ENCODE measurements at regions not wholly inside any gene's neighbourhood (a gene's known extent, or its start where the extent isn't known, plus 50 kb on each side); places are given as distances from the start of the nearest gene placed in this dataset.
"Not testable (repeated sequence)": the region's sequence is repeated elsewhere in the genome, so short reads cannot be mapped to it uniquely, and the experiment has no call there.

DNA sequence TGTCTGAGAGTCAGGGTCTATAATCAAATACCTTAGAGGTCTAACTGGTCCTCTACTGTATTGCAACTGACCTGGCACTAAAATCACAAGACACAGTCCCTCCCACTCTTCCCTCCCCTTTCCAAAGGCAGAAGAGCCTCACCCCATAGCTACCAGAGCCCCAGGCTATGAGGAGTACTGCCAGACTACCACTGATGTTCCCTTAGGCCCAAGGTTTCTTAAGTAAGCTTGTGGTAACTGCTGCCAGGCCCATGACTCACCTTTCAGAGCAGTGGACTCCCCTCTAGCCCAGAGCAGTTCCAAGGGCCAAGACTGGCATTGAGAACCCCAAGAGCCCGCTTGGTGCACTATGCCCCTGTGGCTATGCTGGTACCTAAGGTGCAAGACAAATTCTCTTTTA lies 1193.4 kb downstream of the DSC3 start:
- DNase-seq (ENCODE audit: extremely low read depth, low read depth) = no peak
- TF ChIP-seq, protein P1, sequence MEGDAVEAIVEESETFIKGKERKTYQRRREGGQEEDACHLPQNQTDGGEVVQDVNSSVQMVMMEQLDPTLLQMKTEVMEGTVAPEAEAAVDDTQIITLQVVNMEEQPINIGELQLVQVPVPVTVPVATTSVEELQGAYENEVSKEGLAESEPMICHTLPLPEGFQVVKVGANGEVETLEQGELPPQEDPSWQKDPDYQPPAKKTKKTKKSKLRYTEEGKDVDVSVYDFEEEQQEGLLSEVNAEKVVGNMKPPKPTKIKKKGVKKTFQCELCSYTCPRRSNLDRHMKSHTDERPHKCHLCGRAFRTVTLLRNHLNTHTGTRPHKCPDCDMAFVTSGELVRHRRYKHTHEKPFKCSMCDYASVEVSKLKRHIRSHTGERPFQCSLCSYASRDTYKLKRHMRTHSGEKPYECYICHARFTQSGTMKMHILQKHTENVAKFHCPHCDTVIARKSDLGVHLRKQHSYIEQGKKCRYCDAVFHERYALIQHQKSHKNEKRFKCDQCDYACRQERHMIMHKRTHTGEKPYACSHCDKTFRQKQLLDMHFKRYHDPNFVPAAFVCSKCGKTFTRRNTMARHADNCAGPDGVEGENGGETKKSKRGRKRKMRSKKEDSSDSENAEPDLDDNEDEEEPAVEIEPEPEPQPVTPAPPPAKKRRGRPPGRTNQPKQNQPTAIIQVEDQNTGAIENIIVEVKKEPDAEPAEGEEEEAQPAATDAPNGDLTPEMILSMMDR (IDR thresholded peaks at IDR 0.05; ENCODE audit: low read depth, low read length) = no peak

- no peak for DNase-seq (ENCODE audit: extremely low read depth, low read depth)
- TF ChIP-seq, protein P1 (IDR thresholded peaks at IDR 0.05; ENCODE audit: low read depth, low read length) = no peak
Observed at GRCh38 chr18:29841631-29842030, 1200.9 kb downstream of the DSC3 start.

- no peak for DNase-seq (ENCODE audit: extremely low read depth, low read depth)
- TF ChIP-seq, protein P1 (IDR thresholded peaks at IDR 0.05; ENCODE audit: low read depth, low read length) = no peak
Observed at GRCh38 chr18:29840089-29840488, 1202.5 kb downstream of the DSC3 start.

DNA sequence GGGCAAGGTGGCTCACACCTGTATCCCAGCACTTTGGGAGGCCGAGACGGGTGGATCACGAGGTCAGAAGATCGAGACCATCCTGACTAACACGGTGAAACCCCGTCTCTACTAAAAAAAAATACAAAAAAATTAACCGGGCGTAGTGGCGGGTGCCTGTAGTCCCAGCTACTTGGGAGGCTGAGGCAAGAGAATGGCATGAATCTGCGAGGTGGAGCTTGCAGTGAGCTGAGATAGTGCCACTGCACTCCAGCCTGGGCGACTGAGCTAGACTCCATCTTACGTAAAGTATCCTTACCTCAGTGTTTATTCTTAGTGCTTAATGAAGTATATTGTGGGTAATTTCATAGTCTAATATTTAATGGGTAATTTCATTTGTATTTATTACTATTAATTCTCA lies 1203.6 kb downstream of the DSC3 start:
- not testable (repeated sequence) for DNase-seq (ENCODE audit: extremely low read depth, low read depth)

- no peak for DNase-seq (ENCODE audit: extremely low read depth, low read depth)
- TF ChIP-seq, protein P1 (IDR thresholded peaks at IDR 0.05; ENCODE audit: low read depth, low read length) = no peak
Observed at GRCh38 chr18:29838556-29838955, 1204.0 kb downstream of the DSC3 start.

- TF ChIP-seq, protein P1 (IDR thresholded peaks at IDR 0.05; ENCODE audit: low read depth, low read length) = no peak
- DNase-seq (ENCODE audit: extremely low read depth, low read depth) = no peak
Observed at GRCh38 chr18:29823671-29824070, 1218.9 kb downstream of the DSC3 start.

DNA sequence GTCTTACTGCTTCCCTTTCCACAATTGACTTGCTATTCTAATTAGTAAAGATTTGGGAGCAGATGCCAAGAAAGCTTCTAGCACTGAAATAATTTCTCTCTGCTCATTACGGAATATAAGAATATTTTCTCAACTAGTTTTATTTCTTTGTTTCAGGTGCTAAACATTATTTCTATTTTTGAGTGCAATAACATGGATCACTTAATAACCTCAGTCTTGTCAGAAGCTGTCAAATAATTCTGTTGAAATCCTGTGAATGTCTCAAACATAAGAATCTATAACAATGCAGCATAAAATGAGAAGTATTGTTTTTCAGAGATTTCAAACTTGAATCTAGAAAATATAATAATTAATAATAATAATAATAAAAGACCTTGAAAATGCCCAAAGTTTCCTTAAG lies 1221.0 kb downstream of the DSC3 start:
- TF ChIP-seq, protein P1 (IDR thresholded peaks at IDR 0.05; ENCODE audit: low read depth, low read length) = no peak
- DNase-seq (ENCODE audit: extremely low read depth, low read depth) = no peak

DNA sequence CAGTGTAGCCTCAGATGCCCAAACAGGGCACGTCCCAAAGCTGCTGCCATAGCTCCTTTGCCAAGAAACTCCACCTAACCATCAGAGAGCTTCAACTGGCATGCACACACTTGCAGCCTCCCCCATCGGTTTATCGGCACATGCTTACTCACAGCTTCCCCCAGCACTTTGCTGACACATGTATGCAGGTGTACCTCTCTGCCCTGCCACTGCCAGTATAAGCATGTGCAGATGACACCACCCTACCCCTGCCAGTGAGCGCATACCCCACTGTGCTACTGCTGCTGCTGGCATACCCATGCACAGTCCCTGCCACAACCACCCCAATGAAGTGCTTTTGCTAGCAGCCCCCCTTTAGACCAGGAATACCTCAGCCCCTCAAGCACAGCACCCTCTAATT lies 1231.0 kb downstream of the DSC3 start:
- TF ChIP-seq, protein P1 (IDR thresholded peaks at IDR 0.05; ENCODE audit: low read depth, low read length) = no peak

More for the DNA sequence above, 1231.0 kb downstream of the DSC3 start:
- no peak for DNase-seq (ENCODE audit: extremely low read depth, low read depth)
